WTC11 (cell line): ENCODE measurements at regions not wholly inside any gene's neighbourhood (a gene's known extent, or its start where the extent isn't known, plus 50 kb on each side); places are given as distances from the start of the nearest gene placed in this dataset.

Source experiments
- ATAC-seq: fragments of 200-7000 bp; cut with Tn5 transposase; 2 replicates; pipeline ENCODE4 v1.10.0; 2021; ENCODE audit warnings: mild to moderate bottlenecking, moderate library complexity
- CTCF ChIA-PET: fragments of 300-600 bp; sonication (Branson Sonifier 250); formaldehyde crosslinking; loops from one replicate; lab custom pipeline; 2021; ENCODE audit warnings: antibody characterized with exemption; lab: Charles Lee
- POLR2A ChIA-PET: fragments of 350-600 bp; sonication (Branson Sonifier 250); formaldehyde crosslinking; loops from one replicate; lab custom pipeline; 2021; ENCODE audit warnings: antibody characterized with exemption; lab: Charles Lee
- DNase-seq: peaks from one replicate; pipeline ENCODE4 v3.0.0; 2021; ENCODE audit warnings: low spot score
- H3K27ac Mint-ChIP-seq: 2 replicates; pipeline ENCODE4 v1.8.0; 2021; ENCODE audit warnings: mixed read lengths
- H3K27me3 Mint-ChIP-seq: 2 replicates; pipeline ENCODE4 v1.8.0; 2021; ENCODE audit warnings: low read depth, mild to moderate bottlenecking, moderate library complexity, mixed read lengths
- H3K36me3 Mint-ChIP-seq: 2 replicates; pipeline ENCODE4 v1.8.0; 2021; ENCODE audit warnings: mixed read lengths
- H3K4me1 Mint-ChIP-seq: 2 replicates; pipeline ENCODE4 v1.8.0; 2022; ENCODE audit warnings: mixed read lengths
- H3K4me3 Mint-ChIP-seq: 2 replicates; pipeline ENCODE4 v1.8.0; 2021; ENCODE audit warnings: mild to moderate bottlenecking, moderate library complexity, mixed read lengths
- H3K9me3 Mint-ChIP-seq: 2 replicates; pipeline ENCODE4 v1.8.0; 2021; ENCODE audit warnings: mixed read lengths
- ATF1 ChIP-seq: sonication (generic); formaldehyde crosslinking; IDR thresholded peaks from 2 replicates; pipeline ENCODE4 v1.8.1; 2023; ENCODE audit warnings: mild to moderate bottlenecking, moderate library complexity, missing genetic modification reagents
- ETV6 ChIP-seq: sonication (generic); formaldehyde crosslinking; IDR thresholded peaks from 2 replicates; pipeline ENCODE4 v1.8.1; 2022; ENCODE audit warnings: mild to moderate bottlenecking, missing genetic modification reagents
- FOXP1 ChIP-seq: sonication (generic); formaldehyde crosslinking; IDR thresholded peaks from 2 replicates; pipeline ENCODE4 v1.8.0; 2022; ENCODE audit warnings: missing genetic modification reagents, mild to moderate bottlenecking, moderate library complexity, borderline replicate concordance
- GTF2I ChIP-seq: fragments of 250-450 bp; sonication (Bioruptor Pico); conservative IDR thresholded peaks from 2 replicates; pipeline ENCODE4 v1.4.0; 2021; ENCODE audit warnings: mild to moderate bottlenecking
- JUN ChIP-seq: sonication (generic); formaldehyde crosslinking; IDR thresholded peaks from 2 replicates; pipeline ENCODE4 v1.8.0; 2023; ENCODE audit warnings: mild to moderate bottlenecking, missing genetic modification reagents
- MXD4 ChIP-seq: fragments of 250-450 bp; sonication (Bioruptor Pico); IDR thresholded peaks from 2 replicates; pipeline ENCODE4 v1.8.0; 2021; ENCODE audit warnings: mild to moderate bottlenecking, moderate library complexity, borderline replicate concordance
- NFE2L1 ChIP-seq: sonication (generic); formaldehyde crosslinking; IDR thresholded peaks from 2 replicates; pipeline ENCODE4 v1.8.1; 2023; ENCODE audit warnings: missing genetic modification reagents
- STAT6 ChIP-seq: sonication (generic); formaldehyde crosslinking; conservative IDR thresholded peaks from 2 replicates; pipeline ENCODE4 v1.8.1; 2023; ENCODE audit warnings: mild to moderate bottlenecking, low read depth, missing genetic modification reagents, moderate library complexity
- ZNF423 ChIP-seq: fragments of 250-450 bp; sonication (Bioruptor Pico); IDR thresholded peaks from 2 replicates; pipeline ENCODE4 v2.1.2; 2022; ENCODE audit warnings: mild to moderate bottlenecking, moderate library complexity
- ZNF671 ChIP-seq: fragments of 250-450 bp; sonication (Bioruptor Pico); IDR thresholded peaks from 2 replicates; pipeline ENCODE4 v1.8.0; 2021; ENCODE audit warnings: mild to moderate bottlenecking
- TF ChIP-seq, protein P1 (sequence below): fragments of 250-450 bp; sonication (Bioruptor Pico); IDR thresholded peaks from 2 replicates; pipeline ENCODE4 v1.9.0; 2021; ENCODE audit warnings: mild to moderate bottlenecking
- TF ChIP-seq, protein P2 (sequence below): fragments of 250-450 bp; sonication (Bioruptor Pico); IDR thresholded peaks from 2 replicates; pipeline ENCODE4 v2.1.2; 2022; ENCODE audit warnings: mild to moderate bottlenecking, moderate library complexity
- TF ChIP-seq, protein P3 (sequence below): sonication (generic); formaldehyde crosslinking; IDR thresholded peaks from 2 replicates; pipeline ENCODE4 v1.8.1; 2022; ENCODE audit warnings: mild to moderate bottlenecking, missing genetic modification reagents, moderate library complexity, borderline replicate concordance

DNA sequence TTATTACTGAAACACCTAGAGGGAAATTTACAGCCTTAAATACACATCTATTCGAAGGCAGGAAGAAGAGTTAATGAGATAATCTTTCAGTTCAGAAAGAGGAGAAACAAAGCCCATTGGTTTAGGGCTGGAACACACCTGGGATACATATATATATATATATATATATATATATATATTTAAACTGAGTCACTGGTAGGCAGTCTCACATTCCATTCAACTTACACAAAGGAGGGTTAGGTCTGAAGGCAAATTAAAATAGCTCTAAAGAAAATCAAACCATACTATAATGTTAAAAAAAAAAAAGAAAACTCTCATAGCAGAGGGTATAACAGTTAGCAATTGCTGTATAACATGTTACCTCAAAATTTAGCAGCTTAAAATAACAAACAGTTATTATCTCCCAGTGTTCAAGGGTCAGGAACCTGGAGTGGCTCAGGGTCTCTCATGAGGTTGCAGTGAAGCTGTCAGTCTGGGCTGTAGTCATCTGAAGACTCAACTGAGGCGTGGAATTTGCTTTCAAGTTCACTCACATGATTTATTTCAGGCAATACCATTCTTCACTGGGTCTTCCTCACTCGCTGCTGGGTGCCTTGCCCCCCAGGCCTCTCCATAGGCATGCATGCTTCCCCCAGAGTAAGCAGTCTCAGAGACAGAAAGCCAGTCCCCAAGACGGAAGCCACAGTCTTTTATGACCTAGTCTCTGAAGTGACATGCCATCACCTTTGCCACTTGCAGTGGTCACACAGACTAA is 332.8 kb downstream of the NSG2 start (continued):
- TF ChIP-seq, protein P1, sequence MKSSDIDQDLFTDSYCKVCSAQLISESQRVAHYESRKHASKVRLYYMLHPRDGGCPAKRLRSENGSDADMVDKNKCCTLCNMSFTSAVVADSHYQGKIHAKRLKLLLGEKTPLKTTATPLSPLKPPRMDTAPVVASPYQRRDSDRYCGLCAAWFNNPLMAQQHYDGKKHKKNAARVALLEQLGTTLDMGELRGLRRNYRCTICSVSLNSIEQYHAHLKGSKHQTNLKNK (CRISPR knock-in tag), result no peak
- TF ChIP-seq ZNF423, result no peak
- TF ChIP-seq JUN (CRISPR knock-in tag), result no peak
- no peak for TF ChIP-seq FOXP1 (CRISPR knock-in tag)

GRCh38 chr5:174380311-174380710 is 334.8 kb downstream of the NSG2 start:
- Mint-ChIP-seq H3K27me3 (0 out of 2 replicates have a peak, but pooled peaks cover 3% of the 10 kb centered on the region), H3K9me3 (peaks cover 4% of the 10 kb centered on the region), H3K4me3 (no peak overlapping the region), H3K4me1 (peaks cover 8% of the 10 kb centered on the region), H3K36me3 (no peaks in the 10 kb centered on the region), H3K27ac (no peak overlapping the region)
- TF ChIP-seq GTF2I (CRISPR knock-in tag) (no peak), ATF1 (no peak), ETV6 (CRISPR knock-in tag) (no peak)
- TF ChIP-seq, protein P2, sequence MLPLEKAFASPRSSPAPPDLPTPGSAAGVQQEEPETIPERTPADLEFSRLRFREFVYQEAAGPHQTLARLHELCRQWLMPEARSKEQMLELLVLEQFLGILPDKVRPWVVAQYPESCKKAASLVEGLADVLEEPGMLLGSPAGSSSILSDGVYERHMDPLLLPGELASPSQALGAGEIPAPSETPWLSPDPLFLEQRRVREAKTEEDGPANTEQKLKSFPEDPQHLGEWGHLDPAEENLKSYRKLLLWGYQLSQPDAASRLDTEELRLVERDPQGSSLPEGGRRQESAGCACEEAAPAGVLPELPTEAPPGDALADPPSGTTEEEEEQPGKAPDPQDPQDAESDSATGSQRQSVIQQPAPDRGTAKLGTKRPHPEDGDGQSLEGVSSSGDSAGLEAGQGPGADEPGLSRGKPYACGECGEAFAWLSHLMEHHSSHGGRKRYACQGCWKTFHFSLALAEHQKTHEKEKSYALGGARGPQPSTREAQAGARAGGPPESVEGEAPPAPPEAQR, result no peak
- TF ChIP-seq, protein P3, sequence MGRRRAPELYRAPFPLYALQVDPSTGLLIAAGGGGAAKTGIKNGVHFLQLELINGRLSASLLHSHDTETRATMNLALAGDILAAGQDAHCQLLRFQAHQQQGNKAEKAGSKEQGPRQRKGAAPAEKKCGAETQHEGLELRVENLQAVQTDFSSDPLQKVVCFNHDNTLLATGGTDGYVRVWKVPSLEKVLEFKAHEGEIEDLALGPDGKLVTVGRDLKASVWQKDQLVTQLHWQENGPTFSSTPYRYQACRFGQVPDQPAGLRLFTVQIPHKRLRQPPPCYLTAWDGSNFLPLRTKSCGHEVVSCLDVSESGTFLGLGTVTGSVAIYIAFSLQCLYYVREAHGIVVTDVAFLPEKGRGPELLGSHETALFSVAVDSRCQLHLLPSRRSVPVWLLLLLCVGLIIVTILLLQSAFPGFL (CRISPR knock-in tag), result no peak
- DNase-seq, result no peak
- CTCF ChIA-PET, result no interaction called here
- POLR2A ChIA-PET, result no interaction called here
- no peak for ATAC-seq

DNA sequence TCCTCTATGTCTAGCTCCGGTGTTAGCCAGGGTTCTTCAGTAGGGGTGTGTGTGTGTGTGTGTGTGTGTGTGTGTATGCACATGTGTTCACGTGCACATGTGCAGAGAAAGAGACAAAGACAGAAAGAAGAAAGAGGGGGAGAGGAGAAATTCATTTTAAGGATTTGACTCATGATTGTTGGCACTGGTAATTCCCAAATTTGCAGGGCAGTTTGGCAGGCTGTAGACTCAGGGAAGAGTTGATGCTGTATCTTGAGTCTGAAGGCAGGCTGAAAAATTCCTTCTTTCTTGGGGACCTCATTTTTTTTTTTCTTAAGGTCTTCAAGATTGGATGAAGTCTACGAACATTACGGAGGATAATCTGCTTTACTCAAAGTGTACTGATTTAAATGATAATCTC is 335.7 kb downstream of the NSG2 start:
- 0 out of 2 replicates have a peak, but pooled peaks cover 3% of the 10 kb centered on the region for H3K27me3 Mint-ChIP-seq
- H3K4me3 Mint-ChIP-seq, result no peak overlapping the region
- H3K4me1 Mint-ChIP-seq, result peaks cover 8% of the 10 kb centered on the region
- no peak for DNase-seq
- ChIA-PET POLR2A (no interaction called here), CTCF (no interaction called here)
- TF ChIP-seq MXD4 (CRISPR knock-in tag) (no peak), STAT6 (CRISPR knock-in tag) (no peak), NFE2L1 (no peak), ZNF671 (CRISPR knock-in tag) (no peak)
- no peak for ATAC-seq
- H3K27ac Mint-ChIP-seq, result no peak overlapping the region
- no peaks in the 10 kb centered on the region for H3K36me3 Mint-ChIP-seq
- H3K9me3 Mint-ChIP-seq, result peaks cover 4% of the 10 kb centered on the region
